Hematopoietic multipotent progenitor cell treated with erythropoietin and hydrocortisone succinate and interleukin-3 and kit ligand, for 6 days (in vitro differentiated cells): ENCODE measurements at regions not wholly inside any gene's neighbourhood (a gene's known extent, or its start where the extent isn't known, plus 50 kb on each side); places are given as distances from the start of the nearest gene placed in this dataset.

Source experiments
- DNase-seq: peaks from one replicate; pipeline ENCODE4 v3.0.0-alpha.2; 2015

GRCh38 chr18:10365021-10365500 is 89.4 kb upstream of the APCDD1 start:
- DNase-seq = no peak

DNA sequence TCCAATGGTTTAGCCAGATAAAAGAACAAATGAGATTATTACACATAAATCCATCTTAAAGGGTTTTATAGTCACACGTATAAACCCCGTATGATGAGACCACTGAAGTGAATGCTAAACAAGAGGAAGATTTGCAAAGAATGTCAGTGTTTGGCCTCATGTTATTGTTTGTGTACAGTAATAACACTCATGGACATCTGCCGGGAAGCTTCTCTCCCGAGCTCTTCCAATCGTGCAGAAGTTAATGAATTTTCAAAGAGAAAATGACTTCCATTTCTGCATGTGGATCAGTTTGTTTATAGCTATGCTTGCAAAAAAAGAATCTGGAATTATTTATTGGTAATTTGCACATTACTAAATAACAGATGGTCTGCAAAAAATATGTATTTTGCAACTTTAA is 88.5 kb upstream of the APCDD1 start:
- no peak for DNase-seq

DNA sequence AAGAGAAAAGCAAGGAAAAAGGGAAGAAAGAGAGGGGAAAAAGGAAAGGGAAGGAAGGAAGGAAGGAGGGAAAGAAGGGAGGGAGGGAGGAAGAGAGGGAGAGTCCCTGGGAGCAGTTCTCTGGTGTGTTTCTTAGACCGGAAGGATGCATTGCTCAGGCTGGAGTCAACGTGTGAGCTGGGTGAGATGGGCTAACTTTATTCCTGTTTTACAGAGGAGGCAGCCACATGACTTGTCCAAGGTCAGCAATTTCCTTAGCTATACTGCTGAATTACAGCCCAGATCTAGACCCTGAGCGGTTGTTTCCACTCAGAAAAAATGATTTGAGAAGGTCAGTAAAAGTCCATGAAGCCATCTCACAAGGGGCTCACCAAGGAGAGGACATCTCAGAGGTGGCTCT is 86.6 kb upstream of the APCDD1 start:
- no peak for DNase-seq

DNA sequence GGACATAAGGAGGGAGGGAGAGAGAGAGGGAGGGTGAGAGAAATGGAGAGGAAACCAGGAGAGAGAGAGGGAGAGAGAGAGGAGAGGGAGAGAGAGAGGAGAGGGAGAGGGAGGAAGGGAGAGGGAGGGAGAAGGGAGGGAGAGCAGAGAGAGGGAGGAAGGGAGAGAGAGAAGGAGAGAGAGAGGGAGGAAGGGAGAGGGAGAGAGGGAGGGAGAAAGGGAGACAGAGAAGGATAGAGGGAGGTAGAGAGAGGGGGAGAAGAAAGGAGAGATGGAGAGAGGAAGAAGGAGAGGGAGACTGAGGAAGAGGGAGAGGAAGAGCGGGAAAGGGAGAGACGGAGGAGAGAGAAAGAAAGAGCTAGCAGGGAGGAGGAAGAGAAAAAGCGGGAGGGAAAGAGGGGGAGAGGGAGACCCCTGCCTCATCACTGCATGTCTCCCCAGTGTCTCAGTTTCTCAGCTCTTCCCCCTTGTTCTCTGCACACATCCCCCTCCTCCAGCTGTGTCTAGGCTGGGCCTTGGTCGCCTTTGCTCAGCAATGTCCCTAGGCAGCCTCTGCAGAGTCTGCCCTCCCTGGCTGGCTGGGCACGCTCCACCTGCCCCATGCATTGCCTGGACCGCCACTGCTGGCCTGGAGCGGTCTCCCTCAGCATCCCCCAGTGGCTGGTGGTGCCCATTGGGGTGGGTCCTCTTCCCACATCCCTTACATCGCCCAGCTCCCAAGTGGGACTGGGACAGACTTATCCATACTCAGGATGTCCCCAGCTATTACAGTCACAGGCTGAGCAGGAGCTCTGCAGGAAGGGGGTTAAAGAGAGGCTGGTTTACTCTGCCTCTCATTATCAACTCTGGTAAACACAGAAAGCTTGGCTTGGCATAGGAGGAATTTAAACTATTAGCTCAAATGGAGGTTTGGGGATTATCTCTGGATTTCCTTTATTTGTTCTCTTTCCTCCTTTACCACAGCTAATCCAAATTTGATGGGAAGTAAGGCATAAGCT is 85.7 kb upstream of the APCDD1 start:
- DNase-seq = no peak

DNA sequence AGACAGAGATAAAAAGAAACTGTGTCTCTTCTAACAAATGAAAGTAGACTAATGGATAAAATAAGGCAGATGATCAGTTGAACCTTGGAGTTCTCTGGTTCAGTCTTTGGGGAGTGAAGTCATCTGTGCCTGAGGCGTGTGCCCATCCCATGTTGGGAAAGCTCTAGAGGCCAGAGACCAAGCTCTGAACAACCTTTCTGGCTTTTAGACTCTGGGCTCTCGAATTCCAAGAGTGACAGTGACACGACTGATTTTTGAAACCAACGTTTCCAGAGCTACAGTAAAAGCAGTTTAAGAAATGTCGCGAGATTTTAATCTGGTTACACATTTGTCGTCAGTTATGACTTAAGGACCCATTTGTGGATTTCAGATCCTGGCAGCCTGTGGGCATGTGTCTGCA is 83.7 kb upstream of the APCDD1 start:
- DNase-seq = no peak

GRCh38 chr18:10371165-10371564 is 83.3 kb upstream of the APCDD1 start:
- no peak for DNase-seq

DNA sequence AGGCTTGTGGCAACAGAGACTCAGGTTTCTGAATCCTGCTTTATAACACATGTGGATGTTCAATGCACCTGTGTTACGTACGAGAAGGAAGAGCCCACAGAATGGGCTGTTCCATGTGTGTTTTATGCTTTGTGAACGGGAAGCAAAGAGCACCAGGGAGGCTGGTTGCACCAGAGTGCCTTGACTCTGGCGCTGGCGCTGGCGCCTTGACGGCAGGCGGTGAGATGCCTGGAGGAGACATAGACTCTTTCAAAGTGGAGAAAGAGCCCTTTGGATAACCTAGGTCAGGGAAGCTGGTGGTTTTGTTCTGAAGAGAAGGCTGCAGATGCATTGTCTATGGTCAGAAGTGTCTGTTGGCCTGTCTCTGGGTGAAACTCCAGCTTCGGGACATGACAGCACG is 80.2 kb upstream of the APCDD1 start:
- no peak for DNase-seq

DNA sequence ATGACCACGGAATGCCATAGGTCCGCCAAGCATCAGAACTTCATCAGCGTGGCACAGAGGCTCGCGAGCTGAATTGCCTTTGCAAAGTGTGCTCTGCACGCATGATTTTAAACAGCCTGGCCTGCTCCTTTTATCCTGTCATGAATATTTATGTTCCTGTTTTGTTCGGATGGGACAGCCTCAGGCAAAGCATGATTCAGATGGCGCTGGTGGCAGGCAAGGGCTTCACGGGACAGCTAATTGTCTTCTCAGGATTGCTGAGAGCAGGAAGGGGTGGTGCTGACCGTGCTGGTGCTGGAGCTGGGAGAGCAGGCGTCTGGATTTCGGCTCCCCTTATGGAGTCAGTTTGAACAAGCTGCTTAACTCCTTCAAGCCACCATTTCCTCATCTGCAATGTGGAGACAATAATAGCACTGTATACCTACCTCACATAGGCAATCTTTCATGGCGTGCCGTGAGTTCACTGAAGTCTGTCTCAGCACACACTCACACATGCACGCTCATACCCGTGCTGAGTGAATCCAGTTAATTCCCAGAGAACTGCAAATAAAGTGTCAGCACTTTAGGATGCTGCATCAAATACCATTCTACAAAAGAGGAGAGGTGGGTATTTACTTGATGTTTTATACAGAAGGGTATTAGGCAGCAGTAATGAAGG is 79.7 kb upstream of the APCDD1 start:
- no peak for DNase-seq

DNA sequence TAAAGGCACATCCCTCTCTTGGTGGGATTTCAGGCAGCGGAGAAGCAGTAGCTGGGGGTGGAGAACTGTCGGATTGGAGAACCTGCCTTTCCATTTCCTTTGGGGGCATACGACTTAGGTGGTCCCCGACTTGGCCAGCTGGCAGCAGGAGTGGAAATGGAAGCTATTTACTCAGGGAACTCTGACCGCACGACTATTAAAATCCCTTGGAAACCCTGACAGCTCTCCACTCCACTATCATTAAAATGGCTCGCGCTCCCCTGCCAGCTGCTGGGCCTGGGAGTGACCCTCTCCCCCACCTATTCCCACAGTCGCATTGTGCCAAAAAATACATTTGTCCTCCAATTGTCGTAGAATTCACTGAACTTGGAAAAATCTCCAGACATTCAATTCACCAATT is 77.7 kb upstream of the APCDD1 start:
- DNase-seq = no peak

GRCh38 chr18:10377956-10378355 is 76.5 kb upstream of the APCDD1 start:
- no peak for DNase-seq

GRCh38 chr18:10378688-10379420 is 75.6 kb upstream of the APCDD1 start:
- no peak for DNase-seq

- no peak for DNase-seq
Observed at GRCh38 chr18:10379522-10379921, 74.9 kb upstream of the APCDD1 start.

- DNase-seq = no peak
Observed at GRCh38 chr18:10381516-10381915, 72.9 kb upstream of the APCDD1 start.

DNA sequence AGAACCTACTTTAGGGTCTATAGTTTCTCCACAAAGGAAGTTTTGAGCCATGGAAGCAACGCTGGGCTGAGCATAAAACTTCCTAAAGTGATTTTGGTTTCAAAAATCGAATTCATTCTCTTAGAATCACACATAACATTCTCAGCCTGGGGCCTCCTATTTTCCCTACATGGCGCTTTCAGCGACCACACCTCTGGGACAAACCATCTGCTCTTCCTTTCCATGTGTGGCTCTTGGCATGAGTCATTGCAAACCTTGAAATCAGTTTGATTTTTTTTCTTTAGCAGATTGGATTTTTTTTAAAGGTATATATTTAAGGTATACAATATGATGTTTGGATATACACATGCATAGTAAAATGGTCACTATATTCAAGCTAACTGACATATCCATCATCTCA is 72.5 kb upstream of the APCDD1 start:
- DNase-seq = no peak

GRCh38 chr18:10386049-10386448 is 68.4 kb upstream of the APCDD1 start:
- DNase-seq = no peak

GRCh38 chr18:10386956-10387355 is 67.5 kb upstream of the APCDD1 start:
- no peak for DNase-seq

DNA sequence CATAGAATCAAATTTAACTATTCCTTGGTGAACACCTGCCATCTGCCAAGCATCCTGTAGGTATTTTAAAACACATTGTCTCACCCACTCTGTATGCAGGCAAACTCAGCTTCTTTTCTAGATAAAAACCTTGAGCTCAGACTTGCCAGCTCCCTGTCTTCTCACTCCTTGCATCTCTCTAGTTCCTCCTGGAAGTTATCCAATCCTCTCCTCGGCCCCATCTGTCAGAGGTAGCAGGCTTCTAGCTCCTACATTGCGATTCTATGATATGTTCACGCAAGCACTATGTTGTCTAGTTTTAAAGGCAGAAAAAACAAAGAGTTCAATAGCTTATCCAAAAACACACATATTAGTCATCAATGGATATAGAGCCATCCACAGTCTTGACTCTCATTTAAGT is 67.0 kb upstream of the APCDD1 start:
- no peak for DNase-seq

DNA sequence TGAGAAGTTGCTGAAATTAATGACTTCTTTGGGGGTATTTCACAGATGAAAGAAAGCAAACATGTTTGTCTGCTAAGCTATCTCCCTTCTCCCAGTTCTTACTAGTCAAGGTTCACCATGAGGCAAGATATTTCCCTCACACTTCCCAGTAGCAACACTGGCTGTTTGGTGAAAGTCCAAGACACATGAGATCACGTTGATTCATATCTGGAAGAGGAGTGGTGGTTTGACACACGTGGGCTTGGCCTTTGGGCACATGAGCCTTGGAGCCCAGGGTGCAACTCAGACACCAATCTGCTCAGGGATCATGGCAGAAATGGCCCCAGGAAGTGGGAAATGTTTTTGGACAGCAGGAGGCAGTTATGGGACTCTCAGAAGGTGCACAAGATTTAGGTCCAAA is 66.1 kb upstream of the APCDD1 start:
- DNase-seq = no peak

DNA sequence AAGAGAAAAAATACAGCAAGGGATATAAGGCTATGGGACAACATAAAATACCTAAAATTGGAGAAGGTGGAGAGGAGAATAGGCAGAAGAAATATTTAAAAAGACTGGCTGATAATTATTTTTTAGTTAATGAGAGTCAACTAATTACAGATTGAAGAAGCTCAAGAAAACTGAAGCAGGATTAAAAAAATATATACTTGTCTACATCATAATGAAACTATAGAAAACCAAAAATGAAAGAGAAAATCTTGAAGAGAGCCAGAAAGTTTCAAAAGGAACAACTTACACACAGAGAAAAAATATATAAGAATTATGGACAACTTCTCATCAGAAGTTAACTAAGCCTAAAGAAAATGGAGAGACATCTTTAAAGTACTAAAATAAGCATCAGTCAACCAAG is 62.9 kb upstream of the APCDD1 start:
- DNase-seq = no peak

DNA sequence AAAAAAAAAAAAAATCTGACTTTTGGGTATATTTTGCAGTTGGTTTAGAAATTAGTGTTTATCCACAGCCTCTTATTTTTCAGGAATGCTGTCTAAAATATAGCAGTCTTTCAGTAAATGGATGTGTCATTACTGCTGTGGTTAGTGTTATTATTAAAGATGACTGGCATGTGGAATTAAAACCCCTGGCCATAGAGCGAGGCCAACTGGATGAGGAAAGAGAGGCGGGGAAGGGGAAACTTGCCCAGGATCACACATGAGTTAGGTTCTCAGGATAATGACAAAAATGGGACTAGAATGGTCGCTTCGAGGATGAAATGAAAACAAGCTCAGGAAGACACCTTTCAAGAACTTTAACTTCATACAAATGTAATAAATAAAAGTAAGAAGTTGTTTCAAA is 57.4 kb upstream of the APCDD1 start:
- no peak for DNase-seq

DNA sequence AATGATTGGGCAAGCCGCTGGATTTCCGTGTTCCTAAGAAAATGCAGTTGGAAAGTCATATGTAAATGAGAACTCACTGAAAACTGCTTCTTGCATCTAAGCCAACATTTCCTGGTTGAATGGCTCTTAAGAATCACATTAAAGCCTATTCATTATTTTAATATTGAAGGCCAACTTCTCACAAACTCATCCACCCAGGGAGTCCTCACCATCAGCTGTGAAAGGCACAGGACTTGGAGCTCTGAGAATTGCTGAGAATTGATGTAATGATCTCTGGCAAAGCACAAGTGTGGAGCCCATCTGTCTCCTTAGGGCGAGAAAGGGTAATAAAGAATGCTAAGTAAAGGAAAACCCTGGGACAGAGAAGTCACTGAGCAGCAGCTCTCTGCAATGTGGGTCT is 55.9 kb upstream of the APCDD1 start:
- no peak for DNase-seq

GRCh38 chr18:10399465-10399864 is 55.0 kb upstream of the APCDD1 start:
- no peak for DNase-seq

GRCh38 chr18:10400534-10401307 is 53.7 kb upstream of the APCDD1 start:
- peak; percentile 27 for DNase-seq
